ENCODE measurements at regions not wholly inside any gene's neighbourhood (a gene's known extent, or its start where the extent isn't known, plus 50 kb on each side); places are given as distances from the start of the nearest gene placed in this dataset.

GRCh38 chr13:55761986-55762385 lies 1378.7 kb upstream of the PRR20A start:
- H3K4me2 ChIP-seq (ENCODE audit: insufficient read depth, low read length) = no peak overlapping the region

GRCh38 chr13:55777612-55778011 lies 1363.1 kb upstream of the PRR20A start:
- H3K9me3 ChIP-seq (ENCODE audit: low read depth, low read length) = no peaks in the 10 kb centered on the region
- H3K4me2 ChIP-seq (ENCODE audit: insufficient read depth, low read length) = no peak overlapping the region
- DNase-seq (ENCODE audit: insufficient read length, low spot score, missing footprints) = no peak
- H3K4me3 ChIP-seq (ENCODE audit: insufficient read depth, low read length) = no peak overlapping the region
- H2AFZ ChIP-seq (ENCODE audit: low read length) = no peak overlapping the region
- H4K20me1 ChIP-seq (ENCODE audit: insufficient read depth, low read length) = no peaks in the 10 kb centered on the region
- H3K27me3 ChIP-seq (ENCODE audit: insufficient read depth, low read length) = no peaks in the 10 kb centered on the region
- no peaks in the 10 kb centered on the region for H3K79me2 ChIP-seq (ENCODE audit: insufficient read depth, low read length)
- H3K27ac ChIP-seq (ENCODE audit: low read depth, low read length) = no peak overlapping the region
- no peaks in the 10 kb centered on the region for H3K4me1 ChIP-seq (ENCODE audit: insufficient read depth, low read length)
- no peak for TF ChIP-seq CTCF (IDR thresholded peaks at IDR 0.05; ENCODE audit: extremely low read depth, low read depth, low read length)
- no peaks in the 10 kb centered on the region for H3K36me3 ChIP-seq (ENCODE audit: insufficient read depth, low read length)

More at GRCh38 chr13:55761986-55762385, 1378.7 kb upstream of the PRR20A start:
- Histone ChIP-seq H2AFZ (ENCODE audit: low read length) (no peak overlapping the region), H3K27me3 (ENCODE audit: insufficient read depth, low read length) (no peaks in the 10 kb centered on the region), H3K9me3 (ENCODE audit: low read depth, low read length) (peaks cover 3% of the 10 kb centered on the region), H4K20me1 (ENCODE audit: insufficient read depth, low read length) (no peaks in the 10 kb centered on the region), H3K4me1 (ENCODE audit: insufficient read depth, low read length) (no peaks in the 10 kb centered on the region), H3K79me2 (ENCODE audit: insufficient read depth, low read length) (no peaks in the 10 kb centered on the region), H3K27ac (ENCODE audit: low read depth, low read length) (no peak overlapping the region), H3K36me3 (ENCODE audit: insufficient read depth, low read length) (no peaks in the 10 kb centered on the region), H3K4me3 (ENCODE audit: insufficient read depth, low read length) (no peak overlapping the region)
- no peak for TF ChIP-seq CTCF (IDR thresholded peaks at IDR 0.05; ENCODE audit: extremely low read depth, low read depth, low read length)
- no peak for DNase-seq (ENCODE audit: insufficient read length, low spot score, missing footprints)

DNA sequence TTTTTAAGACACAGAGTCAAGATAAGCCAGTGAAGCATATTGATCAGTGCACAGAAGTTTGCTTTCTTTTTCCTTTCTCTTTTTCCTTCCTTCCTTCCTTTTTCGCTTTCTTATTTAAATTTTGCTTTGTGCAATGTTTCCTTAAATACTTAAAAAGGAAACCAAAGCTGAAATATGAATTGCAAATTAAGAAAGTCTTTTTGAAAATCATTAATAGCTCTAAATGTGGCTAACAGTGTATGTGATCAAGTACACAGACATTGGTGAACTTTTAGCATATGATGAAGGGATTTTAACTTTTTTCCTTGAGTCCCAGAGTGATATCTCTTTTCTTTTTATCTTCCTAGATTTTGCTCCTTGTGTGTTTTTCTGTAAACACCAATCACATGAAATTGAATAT lies 1356.9 kb upstream of the PRR20A start:
- H3K9me3 ChIP-seq (ENCODE audit: low read depth, low read length) = no peaks in the 10 kb centered on the region
- H3K36me3 ChIP-seq (ENCODE audit: insufficient read depth, low read length) = no peaks in the 10 kb centered on the region
- H3K79me2 ChIP-seq (ENCODE audit: insufficient read depth, low read length) = no peaks in the 10 kb centered on the region
- H2AFZ ChIP-seq (ENCODE audit: low read length) = no peak overlapping the region
- TF ChIP-seq CTCF (IDR thresholded peaks at IDR 0.05; ENCODE audit: extremely low read depth, low read depth, low read length) = no peak
- no peak overlapping the region for H3K4me3 ChIP-seq (ENCODE audit: insufficient read depth, low read length)
- H3K27ac ChIP-seq (ENCODE audit: low read depth, low read length) = no peak overlapping the region
- no peaks in the 10 kb centered on the region for H3K4me1 ChIP-seq (ENCODE audit: insufficient read depth, low read length)
- H3K27me3 ChIP-seq (ENCODE audit: insufficient read depth, low read length) = no peaks in the 10 kb centered on the region
- H3K4me2 ChIP-seq (ENCODE audit: insufficient read depth, low read length) = no peak overlapping the region
- DNase-seq (ENCODE audit: insufficient read length, low spot score, missing footprints) = no peak
- no peaks in the 10 kb centered on the region for H4K20me1 ChIP-seq (ENCODE audit: insufficient read depth, low read length)

- no peak for DNase-seq (ENCODE audit: insufficient read length, low spot score, missing footprints)
- TF ChIP-seq CTCF (IDR thresholded peaks at IDR 0.05; ENCODE audit: extremely low read depth, low read depth, low read length) = no peak
- Histone ChIP-seq H3K9me3 (ENCODE audit: low read depth, low read length) (no peaks in the 10 kb centered on the region), H2AFZ (ENCODE audit: low read length) (no peak overlapping the region), H3K4me3 (ENCODE audit: insufficient read depth, low read length) (no peak overlapping the region), H3K4me2 (ENCODE audit: insufficient read depth, low read length) (no peak overlapping the region), H3K27ac (ENCODE audit: low read depth, low read length) (no peak overlapping the region), H3K4me1 (ENCODE audit: insufficient read depth, low read length) (no peaks in the 10 kb centered on the region), H3K36me3 (ENCODE audit: insufficient read depth, low read length) (no peaks in the 10 kb centered on the region), H3K79me2 (ENCODE audit: insufficient read depth, low read length) (no peaks in the 10 kb centered on the region), H3K27me3 (ENCODE audit: insufficient read depth, low read length) (no peaks in the 10 kb centered on the region), H4K20me1 (ENCODE audit: insufficient read depth, low read length) (no peaks in the 10 kb centered on the region)
Observed at GRCh38 chr13:55788548-55788947, 1352.2 kb upstream of the PRR20A start.

Measured in osteoblast (primary cell).